Endothelial cell (in vitro differentiated cells): ENCODE measurements at regions not wholly inside any gene's neighbourhood (a gene's known extent, or its start where the extent isn't known, plus 50 kb on each side); places are given as distances from the start of the nearest gene placed in this dataset.

Source experiments
- DNase-seq: peaks from one replicate; pipeline ENCODE4 v3.0.0; 2021; ENCODE audit warnings: low spot score
- H3K27ac Mint-ChIP-seq: one replicate; pipeline ENCODE4 v1.8.0; 2021; ENCODE audit warnings: mixed read lengths, inconsistent platforms; ENCODE audit not compliant: unreplicated experiment
- H3K27me3 Mint-ChIP-seq: one replicate; pipeline ENCODE4 v1.8.0; 2021; ENCODE audit warnings: mild to moderate bottlenecking, moderate library complexity, mixed read lengths, inconsistent platforms; ENCODE audit not compliant: unreplicated experiment
- H3K36me3 Mint-ChIP-seq: one replicate; pipeline ENCODE4 v1.8.0; 2021; ENCODE audit warnings: mild to moderate bottlenecking, low read depth, mixed read lengths, inconsistent platforms; ENCODE audit not compliant: unreplicated experiment
- H3K4me1 Mint-ChIP-seq: one replicate; pipeline ENCODE4 v1.8.0; 2021; ENCODE audit warnings: mild to moderate bottlenecking, mixed read lengths, inconsistent platforms; ENCODE audit not compliant: unreplicated experiment
- H3K4me3 Mint-ChIP-seq: one replicate; pipeline ENCODE4 v1.8.0; 2021; ENCODE audit warnings: mild to moderate bottlenecking, mixed read lengths, inconsistent platforms; ENCODE audit not compliant: unreplicated experiment
- H3K9me3 Mint-ChIP-seq: one replicate; pipeline ENCODE4 v1.8.0; 2021; ENCODE audit warnings: mixed read lengths, inconsistent platforms; ENCODE audit not compliant: unreplicated experiment
- CTCF ChIP-seq: fragments of 200-600 bp; sonication (generic); IDR thresholded peaks from one replicate; pipeline ENCODE4 v1.5.0; 2021; ENCODE audit warnings: antibody characterized with exemption; ENCODE audit not compliant: unreplicated experiment

GRCh38 chr6:43878127-43878634, 108.2 kb downstream of the VEGFA start:
- Mint-ChIP-seq H3K36me3 (peaks cover 3% of the 10 kb centered on the region), H3K4me3 (no peak overlapping the region), H3K9me3 (no peaks in the 10 kb centered on the region), H3K27me3 (peaks cover 4% of the 10 kb centered on the region), H3K4me1 (no peaks in the 10 kb centered on the region), H3K27ac (no peak overlapping the region)
- no peak for DNase-seq
- TF ChIP-seq CTCF = no peak

GRCh38 chr6:43877463-43878126, 107.6 kb downstream of the VEGFA start:
- TF ChIP-seq CTCF = no peak
- H3K4me3 Mint-ChIP-seq = no peak overlapping the region
- no peaks in the 10 kb centered on the region for H3K4me1 Mint-ChIP-seq
- no peaks in the 10 kb centered on the region for H3K9me3 Mint-ChIP-seq
- H3K27me3 Mint-ChIP-seq = peaks cover 6% of the 10 kb centered on the region
- DNase-seq = no peak
- H3K36me3 Mint-ChIP-seq = peaks cover 5% of the 10 kb centered on the region
- no peak overlapping the region for H3K27ac Mint-ChIP-seq

GRCh38 chr6:43877036-43877435, 107.0 kb downstream of the VEGFA start:
- TF ChIP-seq CTCF = no peak
- no peaks in the 10 kb centered on the region for H3K4me1 Mint-ChIP-seq
- H3K4me3 Mint-ChIP-seq = no peak overlapping the region
- H3K27me3 Mint-ChIP-seq = peaks cover 6% of the 10 kb centered on the region
- DNase-seq = no peak
- H3K27ac Mint-ChIP-seq = no peak overlapping the region
- H3K36me3 Mint-ChIP-seq = peaks cover 5% of the 10 kb centered on the region
- no peaks in the 10 kb centered on the region for H3K9me3 Mint-ChIP-seq

GRCh38 chr6:43876602-43877001, 106.6 kb downstream of the VEGFA start:
- Mint-ChIP-seq H3K4me1 (no peaks in the 10 kb centered on the region), H3K27ac (no peak overlapping the region), H3K27me3 (peaks cover 6% of the 10 kb centered on the region), H3K9me3 (no peaks in the 10 kb centered on the region), H3K36me3 (peaks cover 5% of the 10 kb centered on the region), H3K4me3 (no peak overlapping the region)
- no peak for DNase-seq
- TF ChIP-seq CTCF = no peak

- DNase-seq = no peak
- Mint-ChIP-seq H3K4me3 (no peak overlapping the region), H3K4me1 (no peaks in the 10 kb centered on the region), H3K27ac (no peak overlapping the region), H3K36me3 (peaks cover 5% of the 10 kb centered on the region), H3K9me3 (no peaks in the 10 kb centered on the region), H3K27me3 (peaks cover 6% of the 10 kb centered on the region)
- no peak for TF ChIP-seq CTCF
Observed at GRCh38 chr6:43875849-43876572, 106.0 kb downstream of the VEGFA start.
